NCI-H1105 (cell line): ENCODE measurements at regions not wholly inside any gene's neighbourhood (a gene's known extent, or its start where the extent isn't known, plus 50 kb on each side); places are given as distances from the start of the nearest gene placed in this dataset.
"Not testable (repeated sequence)": the region's sequence is repeated elsewhere in the genome, so short reads cannot be mapped to it uniquely, and the experiment has no call there.

Experiments
- DNase-seq: peaks from one replicate; lab custom pipeline; 2025; lab: John Stamatoyannopoulos, UW

DNA sequence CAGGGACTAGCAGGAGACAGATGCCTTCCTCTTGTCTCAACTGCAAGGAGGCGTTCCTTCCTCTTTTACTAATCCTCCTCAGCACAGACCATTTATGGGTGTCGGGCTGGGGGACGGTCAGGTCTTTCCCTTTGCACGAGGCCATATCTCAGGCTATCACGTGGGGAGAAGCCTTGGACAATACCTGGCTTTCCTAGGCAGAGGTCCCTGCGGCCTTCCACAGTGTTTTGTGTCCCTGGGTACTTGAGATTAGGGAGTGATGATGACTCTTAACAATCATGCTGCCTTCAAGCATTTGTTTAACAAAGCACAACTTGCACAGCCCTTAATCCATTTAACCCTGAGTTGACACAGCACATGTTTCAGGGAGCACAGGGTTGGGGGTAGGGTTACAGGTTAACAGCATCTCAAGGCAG lies 1238.6 kb downstream of the OLFM4 start:
- DNase-seq: not testable (repeated sequence)

GRCh38 chr13:54268013-54268695 lies 1239.5 kb downstream of the OLFM4 start:
- DNase-seq: not testable (repeated sequence)

- DNase-seq: no peak
Observed at GRCh38 chr13:54287062-54287764, 1258.6 kb downstream of the OLFM4 start.

- no peak for DNase-seq
Observed at GRCh38 chr13:54301085-54301484, 1272.5 kb downstream of the OLFM4 start.

DNA sequence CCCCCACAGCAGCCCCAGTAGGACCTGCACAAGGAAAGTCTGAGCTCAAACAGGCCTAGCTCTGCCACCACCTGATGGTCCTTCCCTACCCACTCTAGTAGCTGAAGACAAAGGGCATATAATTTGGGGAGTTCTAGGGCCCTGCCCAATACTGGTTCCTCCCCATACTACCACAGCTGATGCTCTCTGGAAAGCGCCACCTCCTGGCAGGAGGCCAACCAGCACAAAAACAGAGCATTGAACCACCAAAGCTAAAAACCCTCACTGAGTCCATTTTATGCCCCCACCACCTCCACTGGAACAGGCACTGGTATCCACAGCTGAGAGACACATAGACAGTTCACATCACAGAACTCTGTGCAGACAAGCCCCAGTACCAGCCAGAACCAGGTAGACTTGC lies 1276.8 kb downstream of the OLFM4 start:
- DNase-seq: no peak

DNA sequence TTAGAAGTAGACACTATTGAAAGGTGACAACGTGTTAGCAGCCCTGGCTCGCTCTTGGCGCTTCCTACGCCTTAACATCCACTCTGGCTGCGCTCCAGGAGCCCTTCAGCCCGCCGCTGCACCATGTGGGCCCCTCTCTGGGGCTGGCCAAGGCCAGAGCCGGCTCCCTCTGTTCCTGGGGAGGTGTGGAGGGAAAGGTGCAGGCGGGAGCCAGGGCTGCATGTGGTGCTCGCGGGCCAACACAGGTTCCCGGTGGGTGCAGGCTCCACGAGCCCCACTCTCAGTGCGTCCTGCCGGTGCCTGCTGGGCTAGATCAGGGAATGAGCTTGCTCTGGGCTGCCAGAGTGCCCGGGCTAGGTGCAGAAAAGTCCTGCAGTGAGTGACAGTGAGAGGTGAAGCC lies 1284.3 kb downstream of the OLFM4 start:
- no peak for DNase-seq

GRCh38 chr13:54317722-54318121 lies 1289.1 kb downstream of the OLFM4 start:
- DNase-seq: no peak

DNA sequence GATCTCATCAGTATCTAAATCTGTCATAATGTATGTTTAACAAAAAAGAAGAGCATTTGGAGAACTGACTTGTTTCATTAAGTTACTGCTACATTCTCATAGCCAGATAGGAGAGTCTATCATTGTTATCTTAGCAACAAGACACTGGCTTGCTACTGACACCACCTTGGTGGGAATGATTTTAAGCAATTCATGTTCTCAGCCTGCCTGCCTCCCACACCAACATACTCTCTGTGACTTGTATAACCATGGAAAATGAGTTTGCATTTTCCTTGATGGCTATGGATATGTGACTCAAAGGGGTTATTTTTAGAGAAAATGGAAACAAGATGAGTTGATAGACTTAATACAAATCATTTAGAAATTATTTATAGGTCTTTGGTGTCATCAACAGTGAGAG lies 1308.9 kb downstream of the OLFM4 start:
- no peak for DNase-seq

DNA sequence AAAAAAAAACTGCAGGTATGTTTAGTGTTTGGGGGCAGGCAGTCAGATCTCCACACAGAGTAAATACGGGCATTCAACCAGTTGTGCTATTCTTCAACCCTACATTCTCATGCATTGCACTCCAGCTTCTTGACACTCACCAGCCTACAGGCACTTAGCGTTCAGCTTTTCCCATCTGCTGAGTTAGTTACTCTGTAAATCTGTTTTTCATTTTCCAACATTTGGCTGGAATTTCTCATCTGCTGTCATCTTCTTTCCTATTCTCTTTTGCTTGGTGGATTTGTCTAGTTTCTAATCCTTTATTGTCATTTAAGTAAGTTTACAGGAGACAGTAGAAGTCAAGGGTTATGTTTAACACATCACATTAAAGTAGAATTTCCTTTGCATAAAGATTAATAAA lies 1318.9 kb downstream of the OLFM4 start:
- DNase-seq: no peak

DNA sequence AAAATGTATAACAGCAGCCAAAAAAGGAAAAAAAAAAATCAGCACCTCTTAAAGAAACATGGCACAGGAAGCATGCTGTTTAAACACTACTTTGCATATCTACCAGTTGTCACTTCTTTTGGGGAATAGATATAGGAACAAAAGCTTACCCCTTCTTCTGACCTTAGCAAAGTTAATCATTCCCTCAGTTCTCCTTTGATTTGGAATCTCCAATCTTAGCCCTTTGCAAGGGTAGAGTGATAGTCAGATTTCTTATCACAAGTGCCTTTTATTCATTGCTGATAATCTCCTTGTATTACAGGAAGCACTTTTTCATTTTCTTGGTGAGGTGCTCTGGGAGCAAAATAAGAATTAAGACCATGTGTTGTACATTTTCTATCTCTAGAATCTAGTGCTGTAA lies 1327.6 kb downstream of the OLFM4 start:
- no peak for DNase-seq

- DNase-seq: no peak
Observed at GRCh38 chr13:54356849-54357248, 1328.2 kb downstream of the OLFM4 start.

DNA sequence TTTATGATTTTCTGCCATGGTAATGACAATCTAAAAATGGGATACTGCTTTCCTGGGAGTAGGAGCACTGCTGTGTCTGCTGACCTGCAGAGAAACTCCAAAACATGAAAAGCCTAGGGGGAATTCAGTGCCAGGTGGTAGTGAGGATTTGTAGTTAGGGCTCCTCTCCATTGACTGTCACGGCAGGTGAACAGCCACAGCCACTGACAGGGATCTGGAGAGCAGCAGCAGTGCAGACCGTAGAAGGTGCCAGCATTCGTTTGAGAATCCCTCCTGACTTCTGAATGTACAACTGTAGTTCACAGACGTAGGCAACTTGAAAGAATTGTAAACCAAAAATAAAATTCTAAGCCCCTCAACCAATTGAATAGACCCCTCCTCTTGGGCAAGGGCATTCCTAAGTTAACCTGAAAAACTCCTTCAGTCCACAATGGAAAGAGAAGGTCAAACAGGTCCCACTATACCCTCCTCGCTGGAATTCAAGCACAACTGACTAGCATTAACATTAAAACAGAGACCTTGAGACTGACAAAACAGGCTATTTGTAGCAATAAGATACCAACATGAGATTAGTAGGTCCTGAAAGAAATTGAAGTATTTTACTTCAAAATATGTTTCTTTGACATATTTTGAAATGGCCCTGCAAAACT lies 1328.8 kb downstream of the OLFM4 start:
- no peak for DNase-seq

DNA sequence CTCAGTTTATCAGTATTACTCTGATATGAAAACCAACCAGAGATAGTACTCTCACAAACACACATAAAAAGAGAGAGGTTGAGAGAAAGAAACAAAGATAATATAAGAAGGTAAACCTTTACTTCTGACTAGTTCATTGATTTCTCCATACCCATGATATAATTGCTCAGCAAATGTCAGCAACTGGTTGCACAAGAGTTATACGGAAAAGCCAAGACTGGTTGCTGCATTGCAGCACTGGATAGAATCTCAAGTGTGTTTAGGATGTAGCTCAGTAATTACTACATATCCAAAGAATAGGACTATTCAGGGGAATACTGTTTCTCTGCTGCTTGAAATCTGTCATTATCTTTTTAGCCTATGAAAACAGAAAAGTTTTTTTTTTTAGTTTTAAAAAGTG lies 1332.8 kb downstream of the OLFM4 start:
- DNase-seq: no peak

GRCh38 chr13:54366728-54367127 lies 1338.1 kb downstream of the OLFM4 start:
- no peak for DNase-seq

GRCh38 chr13:54367639-54368271 lies 1339.1 kb downstream of the OLFM4 start:
- DNase-seq: no peak

DNA sequence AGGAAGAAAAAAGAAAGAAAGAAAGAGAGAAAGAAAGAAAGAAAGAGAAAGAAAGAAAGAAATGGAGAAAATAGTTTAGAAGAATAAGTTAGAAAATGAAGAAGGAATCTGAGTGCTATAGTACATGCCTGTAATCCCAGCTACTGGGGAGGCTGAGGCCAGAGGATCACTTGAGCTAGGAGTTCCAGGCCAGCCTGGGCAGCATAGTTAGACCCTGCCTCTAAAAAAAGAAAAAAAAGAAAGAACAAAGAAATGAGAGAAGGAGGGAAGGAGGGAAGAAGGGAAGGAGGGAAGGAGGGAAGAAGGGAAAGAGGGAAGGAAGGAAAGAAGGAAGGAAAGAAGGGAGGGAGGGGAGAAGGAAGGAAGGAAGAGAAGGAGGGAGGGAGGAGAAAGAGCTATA lies 1339.8 kb downstream of the OLFM4 start:
- DNase-seq: no peak

- DNase-seq: no peak
Observed at GRCh38 chr13:54373211-54373610, 1344.6 kb downstream of the OLFM4 start.

- no peak for DNase-seq
Observed at GRCh38 chr13:54379461-54379860, 1350.8 kb downstream of the OLFM4 start.

GRCh38 chr13:54383604-54384003 lies 1355.0 kb downstream of the OLFM4 start:
- no peak for DNase-seq

- DNase-seq: no peak
Observed at GRCh38 chr13:54387625-54388024, 1359.0 kb downstream of the OLFM4 start.

- DNase-seq: no peak
Observed at GRCh38 chr13:54390841-54391240, 1362.2 kb downstream of the OLFM4 start.

DNA sequence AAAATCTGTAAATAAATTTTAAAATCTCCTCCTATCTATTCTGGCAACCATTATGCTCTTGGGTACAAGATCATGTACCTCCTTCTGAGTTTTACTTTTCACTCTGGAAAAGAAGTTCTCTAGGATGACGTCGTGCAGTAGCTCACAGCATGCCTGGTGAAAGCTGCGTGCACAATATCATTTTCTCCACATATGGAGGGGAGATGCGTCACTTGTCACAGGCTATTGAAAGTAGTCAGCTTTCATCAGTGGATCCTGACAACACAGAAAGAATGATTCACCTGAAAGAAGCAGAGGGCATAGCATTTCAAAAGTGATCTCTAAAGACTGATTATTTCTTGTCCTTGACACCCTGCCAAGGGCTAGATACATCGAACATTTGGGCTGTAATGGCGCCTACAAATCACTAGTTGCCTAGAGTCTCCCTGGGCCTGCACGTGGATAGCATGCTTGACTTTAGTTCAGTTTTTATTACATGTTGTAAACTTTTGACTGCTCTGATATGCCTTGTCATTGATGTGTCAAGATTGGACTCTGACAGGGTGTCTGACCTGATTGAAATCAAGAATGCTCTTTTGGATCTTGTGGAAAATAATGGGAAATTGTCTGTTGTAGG lies 1365.6 kb downstream of the OLFM4 start:
- no peak for DNase-seq
